ENCODE measurements at regions not wholly inside any gene's neighbourhood (a gene's known extent, or its start where the extent isn't known, plus 50 kb on each side); places are given as distances from the start of the nearest gene placed in this dataset.
A peak's percentile ranks its signal among the peaks of the same experiment; 100 is the strongest.

DNA sequence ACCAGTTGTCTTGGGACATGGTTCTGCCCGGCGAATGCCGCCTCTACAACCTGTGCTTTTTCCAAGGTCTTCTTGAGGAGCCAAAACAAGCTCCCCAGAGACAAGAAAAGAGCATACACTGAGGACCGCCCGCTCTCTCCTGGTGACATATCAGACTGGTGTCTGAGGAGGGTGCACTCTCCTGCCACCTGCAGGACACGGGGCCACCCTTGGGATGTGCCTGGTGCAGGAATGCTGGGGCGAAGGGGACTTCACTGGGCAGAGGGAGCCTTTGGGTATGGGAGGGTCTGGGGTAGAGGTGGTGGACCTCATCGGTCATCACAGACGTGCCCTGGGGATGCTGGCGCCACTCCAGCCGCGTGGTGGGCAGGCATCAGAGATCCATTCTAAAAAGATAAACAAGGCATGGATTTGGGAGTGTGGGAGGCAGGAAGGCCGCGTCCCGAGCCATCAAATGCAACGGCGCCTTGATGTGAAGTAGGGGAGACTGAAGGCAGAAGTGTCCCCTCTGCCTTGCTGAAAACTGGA is 163.3 kb downstream of the CD83 start:
- DNase-seq (ENCODE audit: low spot score) = no peak
- TF ChIP-seq, protein P1, sequence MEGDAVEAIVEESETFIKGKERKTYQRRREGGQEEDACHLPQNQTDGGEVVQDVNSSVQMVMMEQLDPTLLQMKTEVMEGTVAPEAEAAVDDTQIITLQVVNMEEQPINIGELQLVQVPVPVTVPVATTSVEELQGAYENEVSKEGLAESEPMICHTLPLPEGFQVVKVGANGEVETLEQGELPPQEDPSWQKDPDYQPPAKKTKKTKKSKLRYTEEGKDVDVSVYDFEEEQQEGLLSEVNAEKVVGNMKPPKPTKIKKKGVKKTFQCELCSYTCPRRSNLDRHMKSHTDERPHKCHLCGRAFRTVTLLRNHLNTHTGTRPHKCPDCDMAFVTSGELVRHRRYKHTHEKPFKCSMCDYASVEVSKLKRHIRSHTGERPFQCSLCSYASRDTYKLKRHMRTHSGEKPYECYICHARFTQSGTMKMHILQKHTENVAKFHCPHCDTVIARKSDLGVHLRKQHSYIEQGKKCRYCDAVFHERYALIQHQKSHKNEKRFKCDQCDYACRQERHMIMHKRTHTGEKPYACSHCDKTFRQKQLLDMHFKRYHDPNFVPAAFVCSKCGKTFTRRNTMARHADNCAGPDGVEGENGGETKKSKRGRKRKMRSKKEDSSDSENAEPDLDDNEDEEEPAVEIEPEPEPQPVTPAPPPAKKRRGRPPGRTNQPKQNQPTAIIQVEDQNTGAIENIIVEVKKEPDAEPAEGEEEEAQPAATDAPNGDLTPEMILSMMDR (IDR thresholded peaks at IDR 0.05; ENCODE audit: extremely low read depth, insufficient read depth, missing control alignments) = no peak

DNA sequence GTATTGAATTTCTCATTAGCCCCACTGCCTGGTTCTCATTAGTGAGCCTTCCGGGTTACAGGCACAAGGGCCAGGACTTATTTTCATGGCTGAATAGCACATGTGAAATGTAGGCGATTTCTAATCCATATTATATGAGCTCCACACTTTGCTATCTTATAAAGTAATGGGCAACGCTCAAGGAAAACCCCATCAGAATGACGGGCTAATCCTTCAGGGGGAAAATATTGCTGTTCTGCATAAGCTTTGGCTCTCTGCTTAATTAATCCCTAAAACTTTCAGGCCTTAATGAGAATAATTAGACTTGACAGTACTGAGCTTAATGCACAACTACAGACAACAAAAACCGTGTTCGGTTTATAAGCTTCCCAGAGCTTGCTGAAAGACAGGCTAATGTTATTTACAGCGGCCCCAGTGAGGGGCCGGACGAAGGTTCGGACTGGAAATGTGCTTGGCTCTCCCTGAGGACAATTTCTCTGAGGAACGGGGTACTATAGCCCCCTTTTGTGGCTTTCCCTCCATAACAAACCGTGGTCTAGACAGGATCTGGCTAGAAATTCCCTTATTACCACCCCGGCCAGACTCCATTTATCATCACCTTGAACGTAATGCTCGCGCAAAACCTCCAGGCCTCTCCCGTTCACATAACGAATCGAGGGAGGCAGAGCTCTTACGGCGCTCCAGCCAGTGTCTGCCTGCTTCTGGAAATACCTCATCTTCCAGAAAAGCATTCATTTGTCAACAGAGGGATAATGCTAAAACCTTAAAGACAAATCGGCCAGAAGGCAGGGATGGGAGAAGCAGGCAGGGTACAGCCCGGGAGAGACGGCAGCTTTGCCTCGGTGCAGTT is 164.5 kb downstream of the CD83 start:
- in situ Hi-C loops (cut with MboI; ENCODE audit: low pct_unique_long_range_greater_than_20kb, low sequenced_read_pairs, unreplicated experiment) = no loop called here
- DNase-seq (ENCODE audit: low spot score) = no peak
- TF ChIP-seq, protein P1 (IDR thresholded peaks at IDR 0.05; ENCODE audit: extremely low read depth, insufficient read depth, missing control alignments) = no peak

More for the DNA sequence above, 163.3 kb downstream of the CD83 start:
- in situ Hi-C loops (cut with MboI; ENCODE audit: low pct_unique_long_range_greater_than_20kb, low sequenced_read_pairs, unreplicated experiment) = no loop called here

DNA sequence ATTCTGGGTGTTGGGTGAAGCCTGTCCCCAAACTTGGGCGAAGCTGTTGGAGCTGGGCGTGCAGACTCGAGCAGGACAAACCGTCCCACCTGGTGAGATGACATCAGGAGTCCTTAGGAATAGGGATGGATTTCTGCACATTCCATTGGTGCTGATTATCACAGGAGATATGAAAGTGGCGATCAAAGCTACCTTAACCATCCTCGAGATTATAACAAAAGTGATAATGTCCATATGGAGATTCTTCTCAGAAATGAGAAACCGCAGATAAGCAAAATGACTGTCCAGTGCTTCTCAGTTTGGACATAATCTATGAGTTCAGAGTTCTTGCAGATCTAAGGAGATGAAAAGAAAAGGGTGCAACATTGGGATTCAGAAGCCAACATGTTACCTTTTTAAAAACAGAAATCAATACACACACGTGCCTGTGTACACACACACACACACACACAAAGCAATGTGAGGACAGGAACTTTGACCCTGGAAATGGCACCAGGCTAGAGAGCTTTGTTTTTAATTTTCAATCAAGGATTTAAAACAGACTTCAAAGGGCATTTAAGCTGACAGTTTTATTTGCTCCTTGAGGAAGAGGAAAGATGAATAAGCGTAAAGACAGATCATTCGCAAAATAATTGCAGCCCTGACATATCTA is 165.4 kb downstream of the CD83 start:
- DNase-seq (ENCODE audit: low spot score) = no peak
- TF ChIP-seq, protein P1 (IDR thresholded peaks at IDR 0.05; ENCODE audit: extremely low read depth, insufficient read depth, missing control alignments) = no peak
- in situ Hi-C loops (cut with MboI; ENCODE audit: low pct_unique_long_range_greater_than_20kb, low sequenced_read_pairs, unreplicated experiment) = no loop called here

DNA sequence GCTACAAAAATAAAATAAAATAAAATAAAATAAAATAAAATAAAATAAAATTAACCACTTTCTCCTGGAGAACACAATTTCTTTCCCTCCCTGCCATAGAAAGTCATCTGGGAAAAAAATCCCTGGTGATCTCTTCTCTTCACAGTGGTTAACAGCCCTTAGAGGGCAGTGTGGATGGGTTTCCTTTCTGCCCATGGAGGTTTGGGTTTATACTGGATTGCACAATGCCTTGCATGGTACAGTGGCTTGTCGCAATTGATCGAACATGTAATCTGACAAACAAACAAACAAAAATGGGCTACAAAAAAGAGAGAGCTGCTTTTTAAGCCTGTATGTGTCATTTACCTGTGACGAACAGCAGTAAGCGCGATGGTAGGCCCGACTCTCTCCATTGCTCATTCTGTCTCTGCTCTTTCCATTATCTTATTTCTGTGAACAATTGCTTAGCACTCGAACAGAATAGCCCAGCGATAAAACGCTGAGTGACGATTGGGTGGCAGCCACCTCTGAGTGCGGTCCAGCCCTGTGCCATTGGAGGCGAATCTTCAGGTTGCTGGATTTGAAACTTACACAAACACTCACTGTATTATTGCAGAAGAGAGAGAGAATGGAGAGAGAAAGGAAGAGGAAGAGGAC is 166.1 kb downstream of the CD83 start:
- in situ Hi-C loops (cut with MboI; ENCODE audit: low pct_unique_long_range_greater_than_20kb, low sequenced_read_pairs, unreplicated experiment) = no loop called here
- DNase-seq (ENCODE audit: low spot score) = no peak
- TF ChIP-seq, protein P1 (IDR thresholded peaks at IDR 0.05; ENCODE audit: extremely low read depth, insufficient read depth, missing control alignments) = no peak

DNA sequence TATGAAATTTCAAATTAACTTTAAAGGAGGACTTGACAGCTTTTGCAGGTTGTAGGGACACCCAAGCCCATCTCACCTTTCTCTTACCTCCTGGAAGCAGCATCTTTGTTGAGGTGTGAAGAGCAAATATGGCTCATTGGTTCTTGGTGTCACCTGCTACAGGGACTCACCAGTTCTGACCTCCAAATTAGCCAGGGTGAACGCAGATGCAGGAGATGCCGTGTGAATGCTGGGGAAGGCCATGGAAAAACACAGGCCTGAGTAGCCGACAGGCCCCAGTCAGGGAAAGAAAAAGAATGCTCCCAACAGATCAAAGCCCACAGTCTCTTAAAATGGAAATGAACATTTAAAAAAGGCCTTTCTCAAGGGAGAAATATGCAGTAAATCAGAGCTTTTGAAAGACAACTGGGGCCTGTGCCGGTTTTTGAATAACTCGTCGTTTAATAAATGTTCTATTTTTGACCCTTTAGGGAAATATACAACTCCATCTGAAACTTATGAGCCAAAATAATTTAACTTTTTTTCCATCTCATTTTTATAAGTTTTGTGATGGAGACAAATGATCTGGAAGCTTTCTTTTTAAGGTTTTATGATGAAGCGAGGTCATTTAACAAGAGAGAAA is 167.5 kb downstream of the CD83 start:
- DNase-seq (ENCODE audit: low spot score) = no peak
- TF ChIP-seq, protein P1 (IDR thresholded peaks at IDR 0.05; ENCODE audit: extremely low read depth, insufficient read depth, missing control alignments) = no peak
- in situ Hi-C loops (cut with MboI; ENCODE audit: low pct_unique_long_range_greater_than_20kb, low sequenced_read_pairs, unreplicated experiment) = no loop called here

DNA sequence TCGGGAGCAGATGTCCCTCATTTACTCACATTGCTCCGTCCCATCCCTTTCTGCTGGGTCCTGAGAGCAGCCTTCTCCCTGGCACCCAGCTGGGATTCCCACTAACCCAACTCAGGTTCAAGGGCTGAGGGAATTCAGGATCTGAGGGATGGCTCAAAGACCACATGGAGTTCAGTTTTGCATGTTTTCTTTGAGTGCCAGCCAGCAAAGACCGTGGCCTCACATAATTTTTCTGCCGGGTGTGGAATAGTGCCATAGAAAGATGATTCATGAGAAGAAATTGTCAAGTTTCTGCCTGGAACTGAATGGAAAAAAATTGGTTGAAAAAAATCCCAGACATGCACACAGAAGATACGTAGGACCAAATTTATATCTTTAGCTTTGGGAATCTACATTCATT is 168.6 kb downstream of the CD83 start:
- TF ChIP-seq, protein P1 (IDR thresholded peaks at IDR 0.05; ENCODE audit: extremely low read depth, insufficient read depth, missing control alignments) = no peak
- in situ Hi-C loops (cut with MboI; ENCODE audit: low pct_unique_long_range_greater_than_20kb, low sequenced_read_pairs, unreplicated experiment) = no loop called here
- peak; percentile 1 for DNase-seq (ENCODE audit: low spot score)

All from GM13977 (cell line).